GM12873 (cell line): ENCODE measurements at regions not wholly inside any gene's neighbourhood (a gene's known extent, or its start where the extent isn't known, plus 50 kb on each side); places are given as distances from the start of the nearest gene placed in this dataset.

Experiments used
- CTCF ChIP-seq: IDR thresholded peaks from 2 replicates; pipeline ENCODE4 v1.5.1; 2012; ENCODE audit warnings: low read depth, mild to moderate bottlenecking, moderate library complexity, low read length, control low read depth; ENCODE audit not compliant: insufficient read depth; ENCODE audit errors: missing control alignments

GRCh38 chr12:124651516-124652273 lies 84.3 kb upstream of the NCOR2 start:
- no peak for TF ChIP-seq CTCF

GRCh38 chr12:124650912-124651311 lies 83.5 kb upstream of the NCOR2 start:
- TF ChIP-seq CTCF = no peak

- TF ChIP-seq CTCF = no peak
These were observed 81.4 kb upstream of the NCOR2 start for GRCh38 chr12:124648710-124649384.

GRCh38 chr12:124647316-124647715 lies 79.9 kb upstream of the NCOR2 start:
- no peak for TF ChIP-seq CTCF

GRCh38 chr12:124646385-124647230 lies 79.2 kb upstream of the NCOR2 start:
- no peak for TF ChIP-seq CTCF

GRCh38 chr12:124645530-124646244 lies 78.3 kb upstream of the NCOR2 start:
- TF ChIP-seq CTCF = no peak

GRCh38 chr12:124642105-124642504 lies 74.7 kb upstream of the NCOR2 start:
- TF ChIP-seq CTCF = no peak
